Renal cortical epithelial cell (primary cell): ENCODE measurements at regions not wholly inside any gene's neighbourhood (a gene's known extent, or its start where the extent isn't known, plus 50 kb on each side); places are given as distances from the start of the nearest gene placed in this dataset.
"Not testable (repeated sequence)": the region's sequence is repeated elsewhere in the genome, so short reads cannot be mapped to it uniquely, and the experiment has no call there.

ENCODE experiments used
- DNase-seq: peaks from one replicate; pipeline ENCODE4 v3.0.0-alpha.2; 2011; ENCODE audit warnings: low read depth

DNA sequence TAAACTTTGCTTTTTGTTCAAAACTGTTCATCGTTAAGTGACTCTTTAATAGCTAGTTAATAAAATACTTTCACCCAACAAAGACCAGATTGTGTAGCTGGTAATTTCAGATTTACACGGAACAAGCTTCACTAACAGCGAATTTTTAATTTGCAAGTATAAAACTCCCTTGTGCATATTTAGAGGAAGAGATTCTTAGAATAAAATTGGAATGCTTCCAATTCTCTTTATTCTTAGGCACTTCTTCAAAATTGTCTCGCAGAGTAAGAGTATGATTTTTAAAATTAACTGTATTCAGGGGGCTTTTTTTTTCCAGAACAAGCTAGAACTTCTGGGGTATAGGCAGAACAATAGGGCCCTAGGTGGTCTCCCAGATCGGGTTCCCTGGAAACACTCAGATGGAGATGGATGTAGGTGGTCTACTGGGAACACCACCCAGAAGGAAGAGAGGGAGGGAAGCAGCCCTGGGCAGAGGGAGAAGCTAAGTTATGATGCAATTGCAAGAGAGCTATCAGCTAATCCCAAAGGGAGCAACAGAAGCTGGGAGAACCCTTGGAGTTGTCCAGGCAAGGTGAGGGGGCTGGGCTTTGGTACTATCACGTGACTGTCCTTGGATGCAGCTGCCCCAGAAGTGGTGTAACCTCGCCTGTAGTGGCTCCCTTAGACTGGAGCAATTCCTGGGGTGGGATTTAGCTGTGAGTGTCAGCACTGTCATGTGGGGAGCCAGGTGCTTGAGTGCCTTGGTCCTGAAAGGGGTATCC lies 151.7 kb upstream of the ASB18 start:
- DNase-seq: no peak

DNA sequence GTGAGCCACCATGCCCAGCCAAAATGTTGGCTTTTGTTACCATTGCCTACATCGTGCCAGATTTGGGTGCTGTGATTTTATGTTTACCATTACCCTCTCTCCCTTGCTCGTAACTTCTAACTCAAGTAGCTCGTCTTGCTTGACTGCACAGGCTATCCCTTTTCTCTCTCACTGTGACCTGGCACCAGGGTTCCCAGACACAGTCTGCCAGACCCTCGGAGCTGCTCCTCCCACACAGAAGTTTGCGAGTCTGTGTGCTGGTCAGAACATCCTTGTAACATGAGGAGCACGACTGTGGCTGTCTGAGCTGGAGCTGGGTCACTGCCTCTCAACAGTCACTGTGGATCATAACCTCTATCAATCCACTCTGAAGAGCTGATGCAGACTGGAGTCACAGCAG lies 152.5 kb upstream of the ACKR3 start:
- no peak for DNase-seq

DNA sequence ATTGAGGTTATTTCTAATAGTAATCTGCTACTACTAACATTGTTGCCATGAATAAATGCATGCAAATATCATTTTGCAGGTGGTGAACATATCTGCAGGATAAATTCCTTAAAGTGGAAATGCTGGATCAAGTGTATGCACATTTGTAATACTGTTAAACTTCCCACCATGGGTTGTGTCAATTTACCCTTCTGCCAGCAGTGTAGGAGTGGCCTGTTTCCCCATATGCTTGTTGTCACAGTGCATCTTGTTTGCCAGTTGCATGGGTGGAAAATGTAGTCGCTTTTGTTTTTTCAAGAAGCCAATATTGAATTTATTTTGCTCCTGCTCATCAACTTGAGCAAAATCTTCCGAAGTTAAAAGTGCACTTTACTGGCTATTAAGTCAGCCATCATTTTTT lies 139.0 kb upstream of the ACKR3 start:
- DNase-seq: no peak

DNA sequence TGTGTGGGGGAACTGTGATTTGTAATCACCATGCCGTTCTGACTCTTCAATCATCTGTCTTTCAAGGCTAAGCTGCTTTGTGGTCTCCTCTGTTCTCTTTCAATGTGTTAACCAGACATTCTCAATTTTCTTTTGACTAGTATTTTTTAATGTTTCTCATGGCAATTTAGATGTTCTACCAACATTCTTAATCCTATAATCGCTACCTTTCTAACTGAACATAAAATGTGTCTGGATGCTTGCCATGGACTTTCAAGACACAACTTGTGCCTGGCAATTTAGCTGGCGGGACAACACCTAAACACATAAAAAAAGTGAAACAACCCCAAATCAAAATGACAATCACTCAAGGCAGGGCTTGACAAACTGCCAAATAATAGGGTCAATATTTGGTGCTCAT lies 135.0 kb upstream of the ACKR3 start:
- DNase-seq: no peak

DNA sequence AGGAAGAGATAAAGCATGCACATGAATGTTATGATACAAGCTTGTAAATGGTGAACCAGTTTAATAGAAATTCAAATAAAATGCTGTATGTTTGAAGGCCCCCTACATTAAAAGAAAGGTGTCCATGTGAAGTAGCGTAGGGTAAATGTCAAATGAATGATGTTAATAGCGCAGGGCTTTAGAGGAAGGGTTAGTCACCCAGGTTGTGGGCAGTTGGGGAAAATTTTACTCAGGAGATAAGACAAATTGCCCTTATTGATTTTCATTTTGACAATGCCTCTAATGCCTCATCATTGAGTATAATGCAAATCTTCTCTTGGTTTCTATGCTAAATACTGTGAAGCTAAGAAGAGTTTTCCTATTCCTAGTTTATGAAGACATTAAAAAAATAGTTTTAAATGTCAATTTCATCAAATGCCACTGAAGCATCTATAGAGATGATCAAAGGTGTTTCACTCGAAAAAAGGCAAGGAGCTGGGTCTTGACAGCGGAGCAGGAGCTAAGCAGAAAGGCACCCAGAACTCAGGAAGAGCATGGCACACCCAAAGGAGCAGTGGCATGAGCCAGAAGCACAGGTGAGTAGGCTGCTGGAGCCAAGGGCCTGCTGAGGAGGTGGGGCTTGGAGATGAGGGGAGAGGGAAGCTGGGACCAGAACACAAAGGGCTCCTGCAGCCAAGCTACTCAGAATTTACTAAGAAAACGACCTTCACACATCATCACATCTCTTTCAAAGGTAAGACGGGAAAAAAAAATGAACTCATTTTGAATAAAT lies 129.3 kb upstream of the ACKR3 start:
- DNase-seq: no peak

DNA sequence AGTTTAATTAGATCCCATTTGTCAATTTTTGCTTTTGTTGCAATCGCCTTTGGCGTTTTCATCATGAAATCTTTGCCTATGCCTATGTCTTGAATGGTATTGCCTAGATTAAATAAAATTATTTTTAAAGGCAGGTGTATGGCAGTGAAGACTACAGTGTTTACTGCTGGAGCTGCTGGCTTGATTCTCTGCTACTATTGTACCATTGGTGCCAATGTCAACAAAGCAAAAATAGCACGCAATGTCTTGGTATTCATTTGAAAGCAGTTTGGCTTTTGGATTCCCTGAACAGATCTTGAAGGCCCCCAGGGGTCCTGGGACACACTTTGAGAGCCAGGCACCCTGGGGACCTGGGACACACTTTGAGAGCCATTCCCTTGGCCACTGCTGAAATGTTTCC lies 125.4 kb upstream of the ACKR3 start:
- DNase-seq: no peak

DNA sequence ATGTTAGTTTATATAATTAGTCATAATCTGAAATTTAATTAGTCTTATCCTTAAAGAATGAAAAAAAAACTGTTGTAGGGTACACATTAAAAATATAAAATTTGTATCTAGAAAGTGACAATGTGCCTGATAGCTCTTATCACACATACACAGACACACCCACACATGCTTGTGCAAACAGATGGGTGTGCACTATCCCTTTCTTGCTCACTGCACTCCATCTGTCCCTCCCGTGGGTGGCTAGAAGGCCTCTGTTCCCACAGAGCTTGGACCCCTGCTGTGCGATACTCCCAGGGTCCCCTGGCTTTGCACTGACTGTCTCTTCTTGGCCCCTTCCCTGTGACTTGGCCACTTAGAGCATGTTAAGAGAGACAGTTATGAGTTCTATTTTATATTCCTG lies 123.9 kb upstream of the ACKR3 start:
- no peak for DNase-seq

DNA sequence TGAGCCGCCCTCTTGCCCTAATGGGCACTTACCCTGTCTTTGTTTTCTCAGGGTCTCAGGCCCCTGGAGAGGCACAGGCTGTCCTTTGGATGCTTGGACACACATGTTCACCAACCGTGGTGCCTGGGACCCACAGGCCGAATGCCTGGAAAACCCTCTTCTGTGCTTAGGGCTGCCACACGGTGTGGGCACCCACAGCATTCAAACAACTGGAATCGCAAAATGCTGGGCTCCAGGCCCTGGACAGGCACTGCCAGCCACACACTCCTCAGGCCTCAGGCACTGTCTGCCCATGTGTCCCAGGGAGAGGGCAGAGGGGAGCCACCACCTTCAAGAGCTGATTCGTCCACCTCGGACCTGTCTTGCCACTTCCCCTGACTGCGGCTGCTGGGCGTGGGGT lies 123.1 kb upstream of the ACKR3 start:
- DNase-seq: no peak

DNA sequence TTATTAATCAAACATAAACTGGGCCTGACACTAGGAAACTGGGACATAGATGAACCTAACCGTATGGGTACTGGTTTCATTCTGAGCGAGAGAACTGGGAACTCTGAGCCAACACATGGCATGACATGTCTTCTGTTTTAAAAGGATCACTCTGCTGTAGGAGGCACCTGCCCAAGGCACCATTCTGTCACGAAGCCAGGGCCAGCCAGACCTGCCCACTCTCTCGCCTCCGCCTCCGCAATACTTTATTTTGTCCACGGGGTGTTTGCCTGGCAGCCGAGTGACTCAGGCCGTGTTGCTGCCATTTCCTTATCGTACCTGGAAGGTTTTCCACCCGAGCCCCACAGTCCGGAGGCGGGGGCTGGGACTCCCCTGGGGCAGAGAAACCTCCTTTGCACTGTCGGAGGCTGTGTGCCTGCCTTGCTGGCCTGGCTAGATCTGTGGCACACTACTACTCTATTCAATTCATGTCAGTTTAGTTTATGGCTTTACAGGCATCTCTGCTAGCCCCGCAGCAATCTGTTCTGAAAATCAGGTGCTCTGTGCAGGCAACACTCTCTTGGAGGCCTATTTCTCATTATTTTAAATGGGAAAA lies 120.4 kb upstream of the ACKR3 start:
- no peak for DNase-seq

DNA sequence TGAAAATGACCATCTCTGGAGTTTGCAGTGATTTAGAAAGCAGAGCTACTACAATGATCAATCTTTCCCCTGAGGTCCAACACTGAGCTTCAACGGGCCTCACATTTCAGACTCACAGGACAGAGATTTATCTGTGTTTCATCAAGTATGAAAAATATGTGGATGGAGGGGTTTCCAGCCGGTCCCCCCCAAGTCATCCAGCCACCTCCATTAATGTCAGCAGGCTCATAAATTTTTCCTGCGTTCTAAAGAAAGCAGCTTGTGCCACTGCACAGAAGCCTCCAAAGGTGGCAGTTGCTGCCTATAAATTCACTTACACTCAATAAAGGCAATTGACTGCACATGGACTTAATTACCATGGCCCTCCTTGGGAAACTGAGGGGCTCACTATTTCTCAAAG lies 117.4 kb upstream of the ACKR3 start:
- DNase-seq: no peak

DNA sequence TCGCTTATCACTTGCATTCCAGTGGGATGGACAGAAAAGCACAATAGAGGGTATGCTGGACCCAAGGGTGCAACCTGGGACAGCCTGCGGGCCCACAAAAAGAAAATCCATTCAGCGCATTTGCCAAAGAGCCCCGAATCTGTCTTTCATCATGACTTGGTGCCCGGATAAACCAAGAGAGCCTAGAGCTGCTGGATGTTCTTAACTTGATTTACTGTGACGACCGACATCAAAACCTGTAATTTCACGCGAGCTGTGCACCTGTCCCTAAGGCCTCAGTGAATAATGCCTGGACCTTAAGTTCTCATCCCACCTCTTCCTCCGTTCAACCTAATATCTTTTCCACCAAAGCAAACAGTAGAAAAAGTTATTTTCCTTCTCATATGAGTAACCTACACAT lies 115.5 kb upstream of the ACKR3 start:
- DNase-seq: no peak

DNA sequence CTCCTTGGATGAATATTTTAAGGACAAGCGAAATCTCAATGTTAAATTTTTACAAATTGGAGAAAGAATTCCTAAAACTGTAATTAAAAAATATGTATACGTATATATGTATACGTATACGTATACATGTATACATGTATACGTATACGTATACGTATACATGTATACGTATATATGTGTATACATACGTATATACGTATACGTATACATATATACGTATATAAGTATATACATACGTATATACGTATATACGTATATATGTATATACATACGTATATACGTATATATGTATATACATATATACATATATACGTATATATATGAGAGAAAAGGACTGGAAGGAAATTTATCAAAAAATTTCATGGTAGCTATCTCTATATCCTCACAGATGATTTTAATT lies 110.2 kb upstream of the ACKR3 start:
- DNase-seq: no peak

DNA sequence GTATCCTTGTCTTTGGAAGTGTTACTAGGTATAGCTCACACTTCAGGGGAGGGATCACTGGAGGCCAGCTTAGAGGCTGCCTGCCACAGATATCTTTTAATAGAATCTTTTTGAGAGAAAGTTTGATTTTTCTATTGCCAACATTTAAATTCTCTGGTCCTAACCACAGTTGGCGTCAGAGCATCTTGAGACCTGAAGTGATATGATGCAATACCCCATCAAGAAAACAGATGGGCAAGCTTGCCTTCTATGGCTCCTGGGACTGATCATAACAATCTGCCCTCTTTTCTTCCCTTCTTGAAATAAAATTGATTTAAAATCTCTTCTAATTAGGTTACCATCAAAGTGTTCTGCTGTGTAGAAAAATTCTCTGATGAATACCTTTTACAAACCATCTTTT lies 105.5 kb upstream of the ACKR3 start:
- DNase-seq: no peak

DNA sequence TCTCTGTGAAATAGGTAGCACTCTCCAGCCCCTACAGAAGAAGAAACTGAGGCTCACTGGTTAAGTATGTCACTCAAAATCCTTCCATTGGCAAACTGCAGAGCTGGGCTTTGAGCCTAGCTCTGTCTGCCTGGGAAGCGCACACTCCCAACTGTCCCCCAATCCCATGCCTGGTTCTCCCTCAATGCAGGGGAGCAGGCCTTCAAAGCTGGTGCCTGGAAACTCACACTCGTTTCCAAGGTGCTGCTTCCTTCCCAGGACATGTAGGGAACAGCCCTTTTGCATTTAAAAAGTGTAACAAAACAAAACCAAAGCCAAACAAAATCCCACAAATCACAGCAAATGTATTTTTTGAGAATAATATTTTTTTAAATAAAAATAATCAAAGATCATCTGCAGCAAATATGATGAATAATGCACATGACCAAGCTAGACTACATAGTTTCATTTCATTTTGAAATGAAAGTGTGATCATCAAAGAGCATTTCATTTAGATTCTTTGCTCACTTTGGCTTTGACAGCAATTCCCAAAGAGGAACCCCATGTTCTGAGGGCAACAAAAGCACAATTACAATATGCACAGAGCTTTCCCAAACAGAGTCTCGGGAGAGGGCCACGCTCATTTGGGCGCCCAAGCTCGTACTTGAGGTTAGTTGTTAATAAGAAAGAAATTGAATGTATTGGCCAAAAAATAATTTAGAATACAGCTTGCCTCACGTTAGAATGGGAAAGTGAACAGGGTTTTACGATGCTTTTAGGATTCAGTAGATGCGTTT lies 96.7 kb upstream of the ACKR3 start:
- no peak for DNase-seq

DNA sequence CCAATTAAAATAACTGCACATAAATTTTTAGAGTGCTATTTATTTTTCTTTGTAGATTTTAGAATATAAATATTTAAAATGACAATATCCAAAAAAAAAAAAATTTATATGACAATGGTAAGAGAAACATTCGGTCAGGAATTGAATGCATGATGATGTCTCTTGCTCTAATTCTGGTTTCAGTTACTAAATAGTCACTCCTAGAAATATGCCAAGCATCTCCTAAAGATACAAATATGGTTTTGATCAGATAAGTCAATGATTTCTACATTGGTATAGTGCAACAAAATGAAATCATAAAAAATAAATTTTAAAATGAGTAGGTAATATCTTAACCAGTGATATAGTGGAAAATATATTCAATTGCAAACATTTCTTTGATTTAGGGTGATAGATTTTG lies 95.9 kb upstream of the ACKR3 start:
- no peak for DNase-seq

DNA sequence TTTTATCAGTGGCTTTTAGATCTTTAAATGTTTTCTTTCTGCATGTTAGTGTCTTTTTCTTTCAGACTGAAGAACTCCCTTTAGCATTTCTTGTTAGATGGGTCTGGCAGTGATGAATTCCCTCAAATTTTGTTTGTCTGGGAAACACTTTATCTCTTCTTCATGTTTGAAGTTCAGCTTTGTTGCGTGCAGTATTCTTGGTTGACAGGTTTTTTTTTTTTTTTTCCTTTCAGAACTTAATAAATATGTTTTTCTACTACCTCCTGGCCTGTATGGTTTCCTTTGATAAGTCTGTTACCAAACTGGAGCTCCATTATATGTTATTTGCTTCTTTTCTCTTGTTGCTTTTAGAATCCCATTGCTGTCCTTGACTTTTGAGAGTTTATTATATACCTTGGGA lies 89.8 kb upstream of the ACKR3 start:
- no peak for DNase-seq

DNA sequence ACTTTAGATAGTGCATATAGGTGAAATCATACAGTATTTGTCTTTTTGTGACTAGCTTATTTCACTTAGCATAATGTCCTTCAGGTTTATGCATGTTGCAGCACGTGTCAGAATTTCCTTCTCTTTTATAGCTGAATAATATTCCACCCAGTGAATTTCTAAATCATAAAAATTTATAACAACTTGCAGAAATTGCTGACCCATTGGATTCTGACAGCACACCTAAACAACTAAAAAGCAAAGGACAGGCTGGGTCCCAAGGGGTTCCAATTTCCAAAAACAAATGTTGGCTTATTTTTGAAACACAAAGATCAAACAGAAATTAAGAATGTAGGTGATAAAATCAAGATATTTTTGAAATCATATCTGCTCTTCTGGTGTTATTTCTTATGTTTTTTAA lies 86.5 kb upstream of the ACKR3 start:
- DNase-seq: no peak

DNA sequence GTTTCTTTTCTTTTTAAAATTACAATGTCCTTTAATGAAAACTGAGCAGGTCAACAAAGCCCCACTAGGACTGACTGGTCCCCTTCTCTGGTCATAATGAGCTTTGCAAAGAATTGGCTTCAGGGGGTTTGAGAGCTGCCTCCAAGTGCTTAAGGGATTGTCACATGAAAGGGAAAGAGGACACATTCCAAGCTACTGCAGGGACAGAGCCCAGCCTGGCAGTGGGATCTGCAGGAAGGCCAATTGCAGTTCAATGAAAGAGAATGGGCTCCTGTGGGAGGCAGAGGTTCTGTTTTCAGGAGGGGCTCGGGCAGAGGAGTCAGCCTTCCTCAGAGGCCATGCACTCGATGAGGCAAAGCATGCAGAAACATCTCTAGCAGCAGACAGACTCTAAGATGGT lies 84.1 kb upstream of the ACKR3 start:
- no peak for DNase-seq

DNA sequence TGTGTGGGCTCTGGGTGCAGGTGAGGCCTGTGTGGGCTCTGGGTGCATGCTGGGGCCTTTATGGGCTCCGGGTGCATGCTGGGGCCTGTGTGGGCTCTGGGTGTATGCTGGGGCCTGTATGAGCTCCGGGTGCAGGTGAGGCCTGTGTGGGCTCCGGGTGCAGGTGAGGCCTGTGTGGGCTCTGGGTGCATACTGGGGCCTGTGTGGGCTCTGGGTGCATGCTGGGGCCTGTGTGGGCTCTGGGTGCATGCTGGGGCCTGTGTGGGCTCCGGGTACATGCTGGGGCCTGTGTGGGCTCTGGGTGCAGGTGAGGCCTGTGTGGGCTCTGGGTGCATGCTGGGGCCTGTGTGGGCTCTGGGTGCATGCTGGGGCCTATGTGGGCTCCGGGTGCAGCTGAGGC lies 80.5 kb upstream of the ACKR3 start:
- DNase-seq: not testable (repeated sequence)

DNA sequence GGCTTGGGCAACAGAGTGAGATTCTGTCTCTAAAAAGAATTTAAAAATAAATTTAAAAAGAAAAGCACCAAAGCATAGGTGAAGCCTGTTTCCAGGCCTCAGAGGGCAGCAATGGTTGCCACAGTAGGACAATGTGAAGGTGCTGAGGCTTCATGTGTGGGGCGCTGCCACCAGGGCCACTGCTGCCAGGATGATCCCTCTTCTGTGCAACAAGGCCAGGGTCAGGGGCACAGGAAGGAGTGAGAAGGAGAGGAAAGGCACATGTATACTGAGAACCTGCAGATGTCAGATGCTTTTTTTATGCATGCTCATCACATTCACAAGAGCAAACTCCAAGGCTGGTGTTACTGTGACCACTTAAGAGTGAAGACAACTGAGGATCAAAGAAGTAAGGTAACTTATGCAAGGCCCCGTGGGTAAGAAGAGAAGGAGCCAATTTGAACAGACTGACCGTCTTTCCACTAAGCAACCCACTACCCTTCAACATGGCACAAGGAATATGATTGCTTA lies 79.7 kb upstream of the ACKR3 start:
- no peak for DNase-seq

DNA sequence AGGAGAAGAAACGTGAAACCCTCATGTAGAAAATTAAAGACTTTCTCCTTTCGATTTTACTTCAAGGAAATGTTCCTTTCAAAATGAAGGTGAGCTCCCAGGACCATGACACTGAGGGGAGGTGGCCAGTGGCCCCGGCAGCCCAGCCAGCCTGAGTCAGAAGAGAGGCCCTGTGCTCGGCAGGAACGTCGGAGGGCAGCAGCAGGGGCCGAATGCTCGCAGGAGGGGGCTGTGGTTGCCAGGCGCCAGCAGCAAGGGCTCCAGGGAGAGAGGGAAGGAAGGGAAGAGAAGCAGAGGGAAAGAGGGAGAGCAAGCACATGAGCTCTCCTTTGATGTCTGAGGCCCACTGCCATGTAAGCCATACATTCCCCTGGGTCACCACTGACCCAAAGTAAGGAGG lies 73.3 kb upstream of the ACKR3 start:
- DNase-seq: no peak

DNA sequence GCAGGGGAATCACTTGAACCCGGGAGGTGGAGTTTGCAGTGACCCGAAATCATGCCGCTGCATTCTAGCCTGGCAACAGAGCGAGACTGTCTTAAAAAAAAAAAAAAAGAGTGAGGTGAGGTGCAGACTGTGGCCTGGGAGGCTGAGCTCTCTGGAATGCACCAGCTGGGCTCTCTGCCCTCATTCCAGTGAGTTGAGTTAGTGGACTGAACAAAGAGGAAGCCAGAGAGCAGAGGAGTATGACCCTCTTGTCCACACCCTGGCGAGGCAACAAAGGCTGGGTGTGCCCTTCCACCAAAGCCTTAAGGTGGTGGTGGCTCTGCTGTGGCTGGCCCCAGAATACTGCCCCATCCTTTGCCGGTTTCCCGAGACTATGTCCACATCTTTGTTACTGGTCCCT lies 71.3 kb upstream of the ACKR3 start:
- peak; percentile 82 for DNase-seq
